Gastroesophageal sphincter (tissue), 3 donors: ENCODE measurements at regions not wholly inside any gene's neighbourhood (a gene's known extent, or its start where the extent isn't known, plus 50 kb on each side); places are given as distances from the start of the nearest gene placed in this dataset.

Source experiments
- POLR2AphosphoS5 ChIP-seq: sonication (generic); formaldehyde crosslinking; IDR thresholded peaks from one replicate; pipeline ENCODE4 v1.6.1; 2017; ENCODE audit warnings: antibody characterized with exemption
- TF ChIP-seq, protein P1 (sequence below), 4 experiments: fragments of 200-600 bp in 2 of 4; fragments of 450-650 bp in 2 of 4; sonication (generic) in 1 of 4; IDR thresholded peaks; one replicate each; pipeline ENCODE4 v1.5.1; 2017 to 2019; ENCODE audit warnings: antibody characterized with exemption in 4 of 4, mild to moderate bottlenecking in 2 of 4, moderate library complexity in 2 of 4

DNA sequence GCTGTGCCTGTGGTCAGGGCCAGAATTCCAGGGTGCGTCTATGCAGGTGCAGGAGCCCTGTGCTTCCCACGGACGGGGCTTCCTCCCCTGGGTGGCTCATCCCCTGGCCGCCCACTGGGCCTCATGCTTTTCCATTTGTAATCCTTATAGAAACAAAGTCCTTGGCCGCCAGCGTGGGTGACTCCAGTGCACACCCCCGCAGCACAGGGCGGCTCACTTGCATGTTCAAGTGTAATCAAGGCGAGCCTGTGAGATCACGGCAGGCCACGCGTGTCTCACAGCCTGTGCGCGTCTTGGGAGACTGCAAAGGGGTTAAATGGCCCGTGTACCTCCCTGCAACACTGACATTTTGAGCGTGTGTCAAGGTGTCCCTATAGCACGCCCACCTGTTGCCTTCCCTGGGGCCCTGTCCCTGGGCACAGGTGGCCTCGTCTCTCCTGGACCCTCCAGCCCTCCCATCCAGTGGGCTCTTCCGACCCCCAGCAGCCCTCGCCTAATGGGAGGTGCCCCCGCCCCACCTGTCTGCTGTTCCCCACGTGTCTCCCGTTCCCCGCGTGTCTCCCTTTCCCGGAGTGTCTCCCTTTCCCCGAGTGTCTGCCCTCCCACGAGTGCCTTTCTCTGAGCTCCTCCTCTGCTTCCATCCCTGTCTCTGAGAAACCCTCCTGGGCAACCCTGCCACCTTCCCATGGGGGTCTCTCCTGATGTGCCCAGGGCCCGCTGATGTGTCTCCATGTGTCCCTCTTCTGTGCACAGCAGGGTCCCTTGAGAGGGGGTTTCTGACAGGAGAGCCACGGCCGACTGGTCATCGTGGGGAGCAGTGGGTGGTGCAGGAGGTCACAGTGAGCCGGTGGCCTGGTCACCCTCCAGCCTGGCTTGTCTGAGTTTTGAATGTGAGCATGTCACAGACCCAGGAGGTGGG lies 1215.3 kb downstream of the BRD1 start:
- TF ChIP-seq, protein P1, sequence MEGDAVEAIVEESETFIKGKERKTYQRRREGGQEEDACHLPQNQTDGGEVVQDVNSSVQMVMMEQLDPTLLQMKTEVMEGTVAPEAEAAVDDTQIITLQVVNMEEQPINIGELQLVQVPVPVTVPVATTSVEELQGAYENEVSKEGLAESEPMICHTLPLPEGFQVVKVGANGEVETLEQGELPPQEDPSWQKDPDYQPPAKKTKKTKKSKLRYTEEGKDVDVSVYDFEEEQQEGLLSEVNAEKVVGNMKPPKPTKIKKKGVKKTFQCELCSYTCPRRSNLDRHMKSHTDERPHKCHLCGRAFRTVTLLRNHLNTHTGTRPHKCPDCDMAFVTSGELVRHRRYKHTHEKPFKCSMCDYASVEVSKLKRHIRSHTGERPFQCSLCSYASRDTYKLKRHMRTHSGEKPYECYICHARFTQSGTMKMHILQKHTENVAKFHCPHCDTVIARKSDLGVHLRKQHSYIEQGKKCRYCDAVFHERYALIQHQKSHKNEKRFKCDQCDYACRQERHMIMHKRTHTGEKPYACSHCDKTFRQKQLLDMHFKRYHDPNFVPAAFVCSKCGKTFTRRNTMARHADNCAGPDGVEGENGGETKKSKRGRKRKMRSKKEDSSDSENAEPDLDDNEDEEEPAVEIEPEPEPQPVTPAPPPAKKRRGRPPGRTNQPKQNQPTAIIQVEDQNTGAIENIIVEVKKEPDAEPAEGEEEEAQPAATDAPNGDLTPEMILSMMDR (IDR thresholded peaks at IDR 0.05) = no peak
- no peak for TF ChIP-seq POLR2AphosphoS5
